ENCODE measurements at regions not wholly inside any gene's neighbourhood (a gene's known extent, or its start where the extent isn't known, plus 50 kb on each side); places are given as distances from the start of the nearest gene placed in this dataset.

GRCh38 chr21:27139526-27139925 is 172.6 kb upstream of the ADAMTS5 start:
- no peak for TF ChIP-seq CTCF (IDR thresholded peaks at IDR 0.05)
- no peak for TF ChIP-seq POLR2A (IDR thresholded peaks at IDR 0.05)

Measured in vagina (tissue), 2 donors.